ENCODE measurements at regions not wholly inside any gene's neighbourhood (a gene's known extent, or its start where the extent isn't known, plus 50 kb on each side); places are given as distances from the start of the nearest gene placed in this dataset.

DNA sequence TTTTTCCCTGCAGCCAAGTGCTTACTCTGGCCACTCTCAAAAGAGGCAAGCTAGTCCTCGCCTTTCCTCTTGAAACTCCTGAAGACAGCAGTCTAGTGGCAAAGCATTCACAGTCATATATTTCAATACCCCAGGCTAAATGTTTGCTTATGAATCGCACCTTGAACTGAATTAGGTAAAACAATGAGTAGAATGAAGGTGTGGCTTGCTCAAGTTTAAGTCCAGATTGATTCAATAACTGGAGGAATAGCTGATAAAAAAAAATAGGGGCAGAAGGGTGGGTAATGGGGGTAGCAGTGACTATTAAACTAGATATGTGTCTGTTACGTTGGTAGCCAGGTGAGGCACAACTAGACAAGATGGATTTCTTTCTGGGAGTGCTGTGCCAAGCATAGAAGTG is 88.2 kb upstream of the EPB41L3 start:
- no TSS peak for BruUV-seq (replicated peaks)
- Histone ChIP-seq H3K9me3 (ENCODE audit: low read length) (no peaks in the 10 kb centered on the region), H3K4me2 (ENCODE audit: low read length) (no peak overlapping the region), H2AFZ (ENCODE audit: low read length) (no peak overlapping the region), H3K79me2 (ENCODE audit: insufficient read depth, low read depth, low read length) (no peaks in the 10 kb centered on the region), H3K4me1 (ENCODE audit: insufficient read depth, low read length, poor library complexity, severe bottlenecking) (no peaks in the 10 kb centered on the region), H3K36me3 (ENCODE audit: insufficient read depth, low read length) (no peaks in the 10 kb centered on the region), H3K9me2 (ENCODE audit: insufficient read depth, low read length) (no peaks in the 10 kb centered on the region), H4K20me1 (ENCODE audit: insufficient read depth, low read length) (no peaks in the 10 kb centered on the region), H3K4me3 (ENCODE audit: low read depth, low read length, poor library complexity, severe bottlenecking) (no peak overlapping the region), H3K27ac (ENCODE audit: low read depth, low read length, poor library complexity, severe bottlenecking) (no peak overlapping the region)
- CTCF ChIA-PET (ENCODE audit: unreplicated experiment), result no interaction called here
- intact Hi-C loops (cut with micrococcal nuclease; ENCODE audit: unreplicated experiment), result no loop called here
- no peak for DNase-seq (ENCODE audit: low spot score)
- no peak for TF ChIP-seq EZH2phosphoT487 (IDR thresholded peaks at IDR 0.05; ENCODE audit: borderline replicate concordance, low read depth, low read length)
- TF ChIP-seq, protein P1, sequence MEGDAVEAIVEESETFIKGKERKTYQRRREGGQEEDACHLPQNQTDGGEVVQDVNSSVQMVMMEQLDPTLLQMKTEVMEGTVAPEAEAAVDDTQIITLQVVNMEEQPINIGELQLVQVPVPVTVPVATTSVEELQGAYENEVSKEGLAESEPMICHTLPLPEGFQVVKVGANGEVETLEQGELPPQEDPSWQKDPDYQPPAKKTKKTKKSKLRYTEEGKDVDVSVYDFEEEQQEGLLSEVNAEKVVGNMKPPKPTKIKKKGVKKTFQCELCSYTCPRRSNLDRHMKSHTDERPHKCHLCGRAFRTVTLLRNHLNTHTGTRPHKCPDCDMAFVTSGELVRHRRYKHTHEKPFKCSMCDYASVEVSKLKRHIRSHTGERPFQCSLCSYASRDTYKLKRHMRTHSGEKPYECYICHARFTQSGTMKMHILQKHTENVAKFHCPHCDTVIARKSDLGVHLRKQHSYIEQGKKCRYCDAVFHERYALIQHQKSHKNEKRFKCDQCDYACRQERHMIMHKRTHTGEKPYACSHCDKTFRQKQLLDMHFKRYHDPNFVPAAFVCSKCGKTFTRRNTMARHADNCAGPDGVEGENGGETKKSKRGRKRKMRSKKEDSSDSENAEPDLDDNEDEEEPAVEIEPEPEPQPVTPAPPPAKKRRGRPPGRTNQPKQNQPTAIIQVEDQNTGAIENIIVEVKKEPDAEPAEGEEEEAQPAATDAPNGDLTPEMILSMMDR (conservative IDR thresholded peaks at IDR 0.05; ENCODE audit: low read length), result no peak
- POLR2A ChIA-PET, result no interaction called here

DNA sequence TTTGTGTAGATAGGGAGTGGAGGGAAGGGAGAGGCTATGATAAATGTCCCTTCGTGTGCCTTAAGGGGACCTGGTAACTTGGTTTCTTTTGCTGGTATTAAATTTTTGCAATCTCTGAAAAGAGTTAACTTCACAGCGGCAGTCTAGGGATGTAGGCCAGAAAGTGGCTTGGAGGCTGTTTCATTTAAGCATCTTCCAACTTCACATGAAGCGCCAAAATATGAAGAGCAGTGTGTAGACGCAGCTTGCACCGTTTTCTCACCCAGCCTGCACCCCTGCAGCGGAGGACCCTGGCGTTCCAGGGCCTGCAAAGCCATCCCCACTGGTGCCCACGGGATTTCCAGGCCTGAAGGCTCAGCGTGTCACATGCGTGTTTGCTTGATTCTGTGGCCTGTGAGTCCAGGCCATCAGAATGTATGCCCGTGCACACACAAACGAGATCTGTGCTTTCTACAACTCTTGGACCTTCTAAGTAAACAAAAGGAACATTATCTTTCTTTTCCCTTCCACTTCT is 87.2 kb upstream of the EPB41L3 start:
- no peaks in the 10 kb centered on the region for H3K36me3 ChIP-seq (ENCODE audit: insufficient read depth, low read length)
- no peaks in the 10 kb centered on the region for H3K9me3 ChIP-seq (ENCODE audit: low read length)
- no TSS peak for BruUV-seq (replicated peaks)
- H4K20me1 ChIP-seq (ENCODE audit: insufficient read depth, low read length), result no peaks in the 10 kb centered on the region
- H2AFZ ChIP-seq (ENCODE audit: low read length), result no peak overlapping the region
- no peak for DNase-seq (ENCODE audit: low spot score)
- H3K79me2 ChIP-seq (ENCODE audit: insufficient read depth, low read depth, low read length), result no peaks in the 10 kb centered on the region
- H3K4me3 ChIP-seq (ENCODE audit: low read depth, low read length, poor library complexity, severe bottlenecking), result no peak overlapping the region
- H3K9me2 ChIP-seq (ENCODE audit: insufficient read depth, low read length), result no peaks in the 10 kb centered on the region
- intact Hi-C loops (cut with micrococcal nuclease; ENCODE audit: unreplicated experiment), result no loop called here
- CTCF ChIA-PET (ENCODE audit: unreplicated experiment), result no interaction called here
- TF ChIP-seq, protein P1 (conservative IDR thresholded peaks at IDR 0.05; ENCODE audit: low read length), result no peak
- TF ChIP-seq EZH2phosphoT487 (IDR thresholded peaks at IDR 0.05; ENCODE audit: borderline replicate concordance, low read depth, low read length), result no peak
- H3K4me2 ChIP-seq (ENCODE audit: low read length), result no peak overlapping the region
- H3K27ac ChIP-seq (ENCODE audit: low read depth, low read length, poor library complexity, severe bottlenecking), result no peak overlapping the region
- POLR2A ChIA-PET, result no interaction called here
- H3K4me1 ChIP-seq (ENCODE audit: insufficient read depth, low read length, poor library complexity, severe bottlenecking), result no peaks in the 10 kb centered on the region

DNA sequence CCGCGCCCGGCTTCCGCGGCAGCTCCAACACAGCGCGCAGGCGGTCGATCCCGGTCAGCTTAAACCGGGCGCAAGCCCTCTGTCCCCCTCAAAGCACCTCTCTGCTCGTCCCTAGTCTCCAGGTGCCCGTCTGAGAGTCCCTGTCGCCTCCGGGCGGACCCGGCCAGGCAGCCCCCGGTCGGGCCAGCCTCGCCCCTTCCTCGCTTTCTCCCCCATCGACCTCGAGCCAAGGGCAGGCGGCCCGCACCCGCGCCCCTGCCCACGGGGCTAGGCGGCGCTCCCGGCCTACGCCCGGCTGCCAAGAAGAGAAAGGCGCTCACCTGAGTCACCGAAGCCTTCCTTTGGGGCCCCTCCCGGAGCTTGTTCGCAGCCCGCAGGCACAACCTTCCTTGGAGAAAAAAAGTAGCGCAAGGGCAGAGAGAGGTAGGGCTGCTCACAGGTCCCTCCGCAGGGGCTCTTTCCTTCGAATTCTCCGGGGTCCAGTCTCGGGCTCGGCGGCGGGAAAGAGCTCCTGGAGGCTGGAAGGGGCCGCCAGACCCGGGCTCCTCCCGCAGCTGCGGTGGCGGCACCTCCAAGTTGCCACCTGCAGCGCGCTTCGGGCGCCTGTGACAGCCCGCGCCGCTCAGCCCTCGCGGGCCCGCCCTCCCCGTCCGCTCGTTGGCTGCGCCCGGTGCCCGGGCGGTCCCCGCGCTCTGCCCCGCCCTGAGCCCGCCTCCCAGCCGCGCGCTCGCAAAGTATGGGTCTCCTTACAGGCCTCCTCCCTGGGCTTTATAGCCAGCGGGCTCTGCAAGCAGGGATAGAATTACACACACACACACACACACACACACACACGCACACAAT is 86.5 kb upstream of the EPB41L3 start:
- Histone ChIP-seq H3K4me1 (ENCODE audit: insufficient read depth, low read length, poor library complexity, severe bottlenecking) (no peaks in the 10 kb centered on the region), H2AFZ (ENCODE audit: low read length) (no peak overlapping the region), H3K27ac (ENCODE audit: low read depth, low read length, poor library complexity, severe bottlenecking) (no peak overlapping the region), H3K9me2 (ENCODE audit: insufficient read depth, low read length) (no peaks in the 10 kb centered on the region), H3K79me2 (ENCODE audit: insufficient read depth, low read depth, low read length) (no peaks in the 10 kb centered on the region), H3K36me3 (ENCODE audit: insufficient read depth, low read length) (no peaks in the 10 kb centered on the region), H3K4me3 (ENCODE audit: low read depth, low read length, poor library complexity, severe bottlenecking) (no peak overlapping the region), H3K4me2 (ENCODE audit: low read length) (no peak overlapping the region), H3K9me3 (ENCODE audit: low read length) (no peaks in the 10 kb centered on the region), H4K20me1 (ENCODE audit: insufficient read depth, low read length) (no peaks in the 10 kb centered on the region)
- no peak for TF ChIP-seq EZH2phosphoT487 (IDR thresholded peaks at IDR 0.05; ENCODE audit: borderline replicate concordance, low read depth, low read length)
- TF ChIP-seq, protein P1 (conservative IDR thresholded peaks at IDR 0.05; ENCODE audit: low read length), result no peak
- ChIA-PET CTCF (ENCODE audit: unreplicated experiment) (no interaction called here), POLR2A (no interaction called here)
- intact Hi-C loops (cut with micrococcal nuclease; ENCODE audit: unreplicated experiment), result no loop called here
- no TSS peak for BruUV-seq (replicated peaks)
- no peak for DNase-seq (ENCODE audit: low spot score)
